OCI-LY7 (cell line): ENCODE measurements at regions not wholly inside any gene's neighbourhood (a gene's known extent, or its start where the extent isn't known, plus 50 kb on each side); places are given as distances from the start of the nearest gene placed in this dataset.

Experiments used
- CTCF ChIP-seq: fragments of 200-600 bp; sonication (generic); conservative IDR thresholded peaks from 2 replicates; pipeline ENCODE4 v1.5.1; 2014; ENCODE audit warnings: mild to moderate bottlenecking, antibody characterized with exemption, low read length, moderate library complexity, mixed read lengths
- EZH2phosphoT487 ChIP-seq: fragments of 200-600 bp; sonication (generic); IDR thresholded peaks from 2 replicates; pipeline ENCODE4 v1.6.1; 2018; ENCODE audit warnings: low read depth, borderline replicate concordance, mild to moderate bottlenecking, mixed run types, antibody characterized with exemption, low read length, moderate library complexity, mixed read lengths

GRCh38 chr12:87303396-87304012, 725.7 kb downstream of the C12orf50 start:
- TF ChIP-seq CTCF = no peak
- TF ChIP-seq EZH2phosphoT487 = no peak
